Vagina (tissue), 2 donors: ENCODE measurements at regions not wholly inside any gene's neighbourhood (a gene's known extent, or its start where the extent isn't known, plus 50 kb on each side); places are given as distances from the start of the nearest gene placed in this dataset.

Experiments
- DNase-seq, 2 donors: peaks; one replicate each; pipeline ENCODE4 v3.0.0-alpha.2; 2017; ENCODE audit errors: extremely low spot score in 2 of 2
- H3K27ac ChIP-seq: fragments of 200-600 bp; sonication (generic); one replicate; pipeline ENCODE4 v1.5.1; 2019
- H3K27me3 ChIP-seq: fragments of 200-600 bp; sonication (generic); one replicate; pipeline ENCODE4 v1.5.1; 2019
- H3K36me3 ChIP-seq, 2 donors: fragments of 200-600 bp; sonication (generic); one replicate each; pipeline ENCODE4 v1.5.1; 2017 to 2019
- H3K4me1 ChIP-seq: fragments of 200-600 bp; sonication (generic); one replicate; pipeline ENCODE4 v1.5.1; 2019
- H3K4me3 ChIP-seq, 2 donors: fragments of 200-600 bp; sonication (generic); 1 replicate in 1 of 2; 2 replicates in 1 of 2; pipeline ENCODE4 v1.5.1; 2016 to 2019
- H3K9me3 ChIP-seq: fragments of 200-600 bp; sonication (generic); one replicate; pipeline ENCODE4 v1.5.1; 2019
- CTCF ChIP-seq, 3 experiments: fragments of 450-650 bp in 2 of 3; fragments of 200-600 bp in 1 of 3; sonication (generic) in 1 of 3; IDR thresholded peaks; one replicate each; pipeline ENCODE4 v1.5.1; 2017 to 2019; ENCODE audit warnings: antibody characterized with exemption in 3 of 3, mild to moderate bottlenecking in 2 of 3, moderate library complexity in 2 of 3
- POLR2A ChIP-seq, 2 donors: fragments of 450-650 bp; IDR thresholded peaks; one replicate each; pipeline ENCODE4 v1.6.1; 2017; ENCODE audit warnings: antibody characterized with exemption in 2 of 2, mild to moderate bottlenecking in 2 of 2, moderate library complexity in 2 of 2
- POLR2AphosphoS5 ChIP-seq, 2 donors: sonication (generic); formaldehyde crosslinking; IDR thresholded peaks; one replicate each; pipeline ENCODE4 v1.9.0; 2017; ENCODE audit warnings: antibody characterized with exemption in 2 of 2, mild to moderate bottlenecking in 2 of 2, low read depth in 1 of 2; ENCODE audit not compliant: insufficient read depth in 1 of 2
- intact Hi-C: fragments of 100-400 bp; cut with DNase I; formaldehyde crosslinking; loops from one replicate; pipeline ENCODE4 v1.15.1; 2023

GRCh38 chr5:124397317-124397716 lies 349.1 kb downstream of the ZNF608 start:
- Histone ChIP-seq H3K9me3 (no peaks in the 10 kb centered on the region), H3K36me3 (no peaks in the 10 kb centered on the region), H3K4me1 (peaks cover 15% of the 10 kb centered on the region), H3K27ac (no peak overlapping the region), H3K4me3 (no peak overlapping the region), H3K27me3 (no peaks in the 10 kb centered on the region)
- no peak for DNase-seq
- no peak for TF ChIP-seq POLR2A (IDR thresholded peaks at IDR 0.05)
- TF ChIP-seq POLR2AphosphoS5 (IDR thresholded peaks at IDR 0.05; ENCODE audit: insufficient read depth in 1 of 2, low read depth in 1 of 2): no peak
- intact Hi-C loops: no loop called here

GRCh38 chr5:124395926-124396325 lies 350.5 kb downstream of the ZNF608 start:
- intact Hi-C loops: no loop called here
- H3K36me3 ChIP-seq: no peaks in the 10 kb centered on the region
- no peaks in the 10 kb centered on the region for H3K9me3 ChIP-seq
- H3K4me1 ChIP-seq: peaks cover 1% of the 10 kb centered on the region
- no peak overlapping the region for H3K27ac ChIP-seq
- DNase-seq: no peak
- no peaks in the 10 kb centered on the region for H3K27me3 ChIP-seq
- H3K4me3 ChIP-seq: no peak overlapping the region
- no peak for TF ChIP-seq CTCF (IDR thresholded peaks at IDR 0.05)
- TF ChIP-seq POLR2A (IDR thresholded peaks at IDR 0.05): no peak
- TF ChIP-seq POLR2AphosphoS5 (IDR thresholded peaks at IDR 0.05; ENCODE audit: insufficient read depth in 1 of 2, low read depth in 1 of 2): no peak

GRCh38 chr5:124395287-124395686 lies 351.2 kb downstream of the ZNF608 start:
- intact Hi-C loops: no loop called here
- peaks cover 6% of the 10 kb centered on the region for H3K9me3 ChIP-seq
- H3K36me3 ChIP-seq: no peaks in the 10 kb centered on the region
- TF ChIP-seq POLR2AphosphoS5 (IDR thresholded peaks at IDR 0.05; ENCODE audit: insufficient read depth in 1 of 2, low read depth in 1 of 2) (no peak), POLR2A (IDR thresholded peaks at IDR 0.05) (no peak), CTCF (IDR thresholded peaks at IDR 0.05) (no peak)
- no peak for DNase-seq
- H3K4me1 ChIP-seq: no peaks in the 10 kb centered on the region
- no peak overlapping the region for H3K4me3 ChIP-seq
- H3K27ac ChIP-seq: no peak overlapping the region
- no peaks in the 10 kb centered on the region for H3K27me3 ChIP-seq

- no peak for DNase-seq
- TF ChIP-seq CTCF (IDR thresholded peaks at IDR 0.05) (no peak), POLR2A (IDR thresholded peaks at IDR 0.05) (no peak), POLR2AphosphoS5 (IDR thresholded peaks at IDR 0.05; ENCODE audit: insufficient read depth in 1 of 2, low read depth in 1 of 2) (no peak)
- intact Hi-C loops: no loop called here
- Histone ChIP-seq H3K27me3 (no peaks in the 10 kb centered on the region), H3K4me3 (no peak overlapping the region), H3K9me3 (peaks cover 11% of the 10 kb centered on the region), H3K36me3 (no peaks in the 10 kb centered on the region), H3K27ac (no peak overlapping the region), H3K4me1 (no peaks in the 10 kb centered on the region)
Measured at GRCh38 chr5:124394700-124395245, 351.7 kb downstream of the ZNF608 start.

GRCh38 chr5:124393584-124394379 lies 352.7 kb downstream of the ZNF608 start:
- H3K9me3 ChIP-seq: peaks cover 12% of the 10 kb centered on the region
- no peaks in the 10 kb centered on the region for H3K27me3 ChIP-seq
- H3K4me1 ChIP-seq: no peaks in the 10 kb centered on the region
- no peak for TF ChIP-seq POLR2AphosphoS5 (IDR thresholded peaks at IDR 0.05; ENCODE audit: insufficient read depth in 1 of 2, low read depth in 1 of 2)
- no peak for TF ChIP-seq CTCF (IDR thresholded peaks at IDR 0.05)
- TF ChIP-seq POLR2A (IDR thresholded peaks at IDR 0.05): no peak
- no peaks in the 10 kb centered on the region for H3K36me3 ChIP-seq
- no peak for DNase-seq
- H3K27ac ChIP-seq: no peak overlapping the region
- intact Hi-C loops: no loop called here
- H3K4me3 ChIP-seq: no peak overlapping the region
